MM.1S (cell line): ENCODE measurements at regions not wholly inside any gene's neighbourhood (a gene's known extent, or its start where the extent isn't known, plus 50 kb on each side); places are given as distances from the start of the nearest gene placed in this dataset.

Experiments used
- CTCF ChIP-seq: fragments of 300-600 bp; sonication (generic); IDR thresholded peaks from 2 replicates; pipeline ENCODE4 v1.5.1; 2016; ENCODE audit warnings: antibody characterized with exemption, low read length, mixed read lengths
- EZH2phosphoT487 ChIP-seq: fragments of 300-600 bp; sonication (generic); IDR thresholded peaks from 2 replicates; pipeline ENCODE4 v1.6.1; 2018; ENCODE audit warnings: antibody characterized with exemption, low read length

DNA sequence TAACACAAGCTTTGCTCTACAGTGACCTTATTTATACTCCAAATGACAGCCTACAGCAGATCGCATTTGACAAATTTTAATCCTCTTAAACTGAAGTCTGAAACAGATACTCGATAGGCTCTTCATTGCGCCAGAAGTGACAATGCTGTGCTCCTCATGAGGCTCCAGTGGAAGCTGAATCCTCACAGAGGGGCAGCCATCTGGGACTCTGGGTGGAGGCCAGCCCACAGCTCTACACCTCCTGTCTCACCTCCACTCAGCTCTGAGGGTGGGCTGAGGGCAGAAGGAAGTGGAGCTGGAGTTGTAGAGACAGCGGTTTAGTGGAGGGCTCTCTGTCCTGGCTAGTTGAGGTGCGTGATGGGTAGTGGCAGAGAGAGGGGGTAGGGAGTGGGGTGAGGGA is 283.3 kb upstream of the ANKRD55 start:
- TF ChIP-seq CTCF (no peak), EZH2phosphoT487 (no peak)
